Posterior vena cava (tissue), 2 donors: ENCODE measurements at regions not wholly inside any gene's neighbourhood (a gene's known extent, or its start where the extent isn't known, plus 50 kb on each side); places are given as distances from the start of the nearest gene placed in this dataset.
"Not testable (repeated sequence)": the region's sequence is repeated elsewhere in the genome, so short reads cannot be mapped to it uniquely, and the experiment has no call there.

Experiments
- DNase-seq: peaks from one replicate; pipeline ENCODE4 v3.0.0-alpha.2; 2020; ENCODE audit warnings: low spot score
- intact Hi-C, 2 donors: fragments of 100-400 bp; cut with DNase I; formaldehyde crosslinking; loops; one replicate each; pipeline versions ENCODE4 v1.14.1 to v1.14.2; 2022 to 2023
- donor health status: DM: yes; HTN: yes; CAD: no.
- donor health status: DM: yes; HTN: yes; CAD: no.

DNA sequence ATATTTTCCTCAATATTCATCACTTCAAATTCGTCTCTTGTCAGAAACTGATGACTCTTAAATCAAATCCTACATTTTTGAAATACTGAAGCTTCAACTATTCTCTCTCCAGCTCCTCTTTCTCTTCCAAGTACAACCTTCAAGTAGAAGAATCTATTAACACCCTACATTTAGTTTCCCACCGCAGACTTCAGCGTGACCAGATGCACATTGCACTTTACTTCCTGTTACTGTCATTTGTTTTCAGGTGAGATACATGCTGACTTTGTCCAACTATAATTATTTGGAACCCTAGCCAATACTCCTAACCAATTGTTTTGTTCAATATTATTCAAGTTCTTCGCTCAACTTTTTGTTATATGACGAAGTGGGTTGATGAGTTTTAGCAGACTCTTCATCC lies 116.0 kb downstream of the MRPL39 start:
- DNase-seq: no peak
- intact Hi-C loops: no loop called here

DNA sequence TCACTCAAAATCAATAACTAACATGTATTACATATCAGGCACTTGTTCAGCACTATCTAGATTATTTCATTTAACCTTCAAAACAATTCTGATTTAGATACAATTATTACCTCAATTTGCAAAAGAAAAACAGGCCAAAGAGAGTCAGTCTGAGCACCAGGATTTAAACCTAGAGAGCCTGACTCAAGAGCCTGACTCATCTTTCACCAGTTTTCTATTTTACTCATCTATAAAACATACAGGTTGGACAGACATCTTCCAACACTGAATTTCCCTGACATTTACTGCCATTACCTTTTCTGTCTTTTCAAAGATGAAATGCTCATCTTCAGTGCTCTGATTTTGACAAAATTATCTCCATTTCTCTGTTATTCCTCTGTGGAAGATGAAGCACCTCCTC lies 116.5 kb downstream of the MRPL39 start:
- intact Hi-C loops: no loop called here
- no peak for DNase-seq

DNA sequence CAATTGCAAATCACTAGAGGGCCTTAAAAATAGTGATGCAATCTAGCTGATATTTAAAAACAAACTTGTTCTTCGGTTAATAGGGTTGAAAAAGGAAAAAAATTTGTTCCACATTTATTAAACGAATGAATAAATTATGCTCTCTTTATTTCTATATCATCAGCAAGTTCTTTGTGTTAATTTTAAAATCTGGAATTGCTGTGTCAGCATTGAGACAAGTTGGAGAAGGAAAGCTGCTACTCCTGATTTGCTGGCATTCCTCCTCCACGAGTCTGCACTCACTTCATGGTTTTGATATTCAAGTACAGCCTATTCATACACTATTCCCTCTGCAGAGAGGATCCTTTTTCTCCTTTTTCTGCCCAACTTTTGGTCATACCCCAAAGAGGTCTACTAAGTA lies 117.6 kb downstream of the MRPL39 start:
- no peak for DNase-seq

DNA sequence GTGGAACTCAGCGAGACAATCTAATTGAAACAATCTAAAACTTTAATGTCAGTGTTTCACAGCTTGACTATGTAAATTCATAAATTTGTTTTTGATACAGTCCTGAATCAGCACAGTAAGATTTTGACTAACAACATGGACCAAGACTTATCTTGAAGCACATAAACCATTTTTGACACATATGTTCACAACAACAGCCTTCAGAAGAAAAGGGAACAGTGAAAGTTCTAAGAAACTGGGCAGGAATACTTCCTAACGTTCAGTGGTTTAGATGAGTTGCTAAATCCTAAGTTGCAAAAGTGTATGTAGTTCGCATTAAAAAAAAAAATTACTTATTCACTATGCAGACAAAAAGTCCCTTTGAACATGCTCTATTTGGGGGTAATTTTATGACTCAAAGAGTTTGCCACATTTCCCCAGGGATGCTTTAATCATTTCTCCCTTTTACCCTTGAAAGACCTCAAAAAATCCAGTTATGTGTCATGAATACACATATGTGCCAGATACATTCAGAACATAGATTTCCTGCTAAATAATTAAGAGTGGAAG lies 120.2 kb downstream of the MRPL39 start:
- no peak for DNase-seq
- intact Hi-C loops: no loop called here

More for the DNA sequence above, 117.6 kb downstream of the MRPL39 start:
- intact Hi-C loops: no loop called here

DNA sequence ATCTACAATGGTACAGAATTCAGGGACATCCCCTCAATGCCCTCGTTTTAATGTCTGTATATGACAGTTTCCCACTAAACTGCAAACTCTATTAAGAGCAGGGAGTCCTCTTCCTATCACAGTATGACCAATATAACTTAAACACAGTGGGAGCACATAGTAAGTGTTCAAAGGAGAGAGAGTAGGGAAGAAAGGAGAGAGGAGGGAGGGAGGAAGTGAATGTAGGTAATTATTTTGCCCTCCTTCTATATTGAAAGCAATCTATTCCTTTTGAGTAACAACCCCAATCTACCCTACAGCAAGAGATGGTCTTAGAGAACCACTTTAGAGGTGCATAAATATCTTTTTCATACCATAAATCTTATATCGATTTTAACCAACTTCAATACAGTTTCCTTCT lies 121.4 kb downstream of the MRPL39 start:
- intact Hi-C loops: no loop called here
- DNase-seq: no peak

DNA sequence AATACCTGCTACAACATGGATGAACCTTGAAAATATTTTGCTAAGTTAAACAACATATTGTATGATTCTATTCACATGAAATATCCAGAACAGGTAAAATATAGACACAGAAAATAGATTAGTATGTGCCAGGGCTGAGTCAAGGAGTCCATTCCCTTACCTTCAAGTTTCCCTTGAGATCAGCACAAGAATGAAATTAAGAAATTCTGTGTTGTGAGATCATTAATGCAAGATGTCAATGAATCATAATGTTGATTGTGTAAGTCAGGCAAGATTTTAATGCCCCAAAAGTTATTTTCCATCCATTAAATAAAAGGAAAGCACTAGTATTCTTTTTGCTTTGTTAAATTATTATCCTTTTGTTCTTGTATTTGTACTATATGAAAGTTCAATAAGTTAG lies 139.4 kb downstream of the MRPL39 start:
- no peak for DNase-seq
- intact Hi-C loops: no loop called here

DNA sequence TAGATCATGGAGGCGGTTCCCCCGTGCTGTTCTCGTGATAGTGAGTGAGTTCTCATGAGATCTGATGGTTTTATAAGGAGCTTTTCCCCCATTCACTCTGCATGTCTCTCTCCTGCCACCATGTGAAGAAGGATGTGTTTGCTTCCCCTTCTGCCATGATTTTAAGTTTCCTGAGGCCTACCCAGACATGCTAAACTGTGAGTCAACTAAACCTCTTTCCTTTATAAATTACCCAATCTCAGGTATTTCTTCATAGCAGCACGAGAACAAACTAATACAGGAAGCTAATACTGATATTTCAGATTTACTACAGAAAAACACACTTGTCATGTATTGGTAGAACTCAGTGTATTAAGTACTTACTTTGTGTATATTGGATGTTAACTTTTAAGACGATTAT lies 140.2 kb downstream of the MRPL39 start:
- intact Hi-C loops, DNase-seq: not testable (repeated sequence)

DNA sequence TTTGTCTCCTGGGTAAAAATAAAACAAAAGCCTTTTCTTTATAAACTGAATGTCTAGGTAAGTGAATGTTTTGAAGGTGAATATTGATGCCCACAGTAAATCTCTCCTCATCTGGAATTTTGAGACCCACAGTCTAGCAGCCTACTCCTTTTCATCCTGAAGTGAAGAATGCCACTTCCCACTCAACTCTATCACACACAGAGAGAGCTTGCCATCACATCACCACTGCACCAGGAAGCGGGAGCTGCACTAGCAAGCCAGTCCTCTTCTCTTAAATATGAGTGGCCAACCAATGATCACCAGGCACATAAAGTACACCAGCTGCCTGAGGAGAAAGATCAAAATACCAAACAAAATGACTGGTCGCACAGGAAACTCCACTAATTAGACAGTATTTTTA lies 140.8 kb downstream of the MRPL39 start:
- intact Hi-C loops: no loop called here
- no peak for DNase-seq

DNA sequence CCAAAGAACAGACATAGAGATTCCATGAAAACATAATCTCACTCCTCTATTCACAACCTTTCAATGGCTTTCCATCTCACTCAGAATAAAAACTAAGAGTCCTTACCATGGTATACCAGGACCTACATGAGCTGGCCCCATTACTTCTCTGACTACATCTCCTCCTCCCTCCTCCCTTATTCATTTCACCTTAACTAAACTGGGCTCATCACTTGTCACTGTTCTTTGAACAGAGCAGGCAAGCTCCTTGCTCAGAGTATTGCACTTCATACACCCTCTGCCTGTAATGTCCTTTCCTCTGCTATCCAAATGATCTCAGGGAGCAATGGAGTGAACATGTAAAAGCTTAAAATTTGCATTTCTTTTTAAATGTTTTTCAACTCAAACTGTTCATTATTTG lies 142.0 kb downstream of the MRPL39 start:
- DNase-seq: no peak
- intact Hi-C loops: no loop called here

DNA sequence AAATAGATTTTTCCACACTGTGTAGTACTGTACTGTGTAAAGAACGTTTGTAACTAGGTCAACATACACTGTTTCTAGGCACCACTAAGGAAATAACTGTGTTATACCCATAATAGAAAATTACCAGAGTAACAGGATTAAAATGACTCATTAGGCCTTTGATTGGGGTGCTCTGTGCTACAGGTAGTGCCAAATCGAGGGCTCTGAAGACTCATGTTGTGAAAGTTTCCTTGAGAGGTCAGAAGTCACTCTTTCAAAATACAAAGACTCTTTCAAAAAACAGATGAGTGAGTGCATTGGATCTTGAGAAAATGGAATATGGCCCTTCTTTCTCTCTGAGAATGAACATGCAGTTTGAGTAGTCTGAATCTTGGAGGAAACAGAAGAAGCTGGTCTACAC lies 143.0 kb downstream of the MRPL39 start:
- DNase-seq: no peak
- intact Hi-C loops: no loop called here

DNA sequence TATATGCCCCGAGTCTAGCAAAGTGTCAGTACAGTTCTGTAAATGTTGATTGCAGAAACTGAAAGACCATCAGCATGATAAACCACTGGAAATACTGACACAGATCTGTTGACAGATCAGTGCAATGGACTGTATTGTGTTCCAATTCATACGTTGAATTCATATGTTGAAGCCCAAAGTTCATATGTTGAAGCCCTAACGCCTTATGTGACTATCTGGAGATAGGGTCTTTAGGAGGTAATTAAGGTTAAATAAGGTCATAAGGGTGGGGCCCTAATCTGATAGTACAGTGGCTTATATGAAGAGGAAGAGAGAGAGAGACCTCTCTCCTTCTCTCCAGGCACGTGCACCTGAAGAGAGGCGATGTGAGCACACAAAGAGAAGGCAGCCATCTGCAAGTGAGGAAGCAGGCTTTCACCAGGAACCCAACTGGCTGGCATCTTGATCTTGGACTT lies 144.7 kb downstream of the MRPL39 start:
- intact Hi-C loops: no loop called here
- no peak for DNase-seq

DNA sequence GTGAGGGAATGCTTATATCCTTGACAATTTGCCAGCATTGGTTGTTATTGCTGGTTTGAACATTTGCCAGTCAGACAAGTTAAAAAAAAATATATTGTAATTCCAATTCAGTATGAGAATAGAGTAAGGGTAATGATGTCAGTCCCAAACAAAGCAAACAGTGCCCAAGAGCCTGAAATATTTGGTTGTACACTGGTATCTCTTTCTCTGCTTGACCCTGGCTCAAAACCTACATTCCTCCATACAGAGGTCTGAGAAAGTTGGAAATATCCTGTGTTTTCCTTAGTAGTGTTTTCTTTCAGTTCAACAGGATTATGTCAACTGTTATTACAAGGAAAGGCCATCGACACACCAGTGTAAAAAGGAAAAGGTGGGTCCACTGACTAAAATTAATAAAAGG lies 145.6 kb downstream of the MRPL39 start:
- intact Hi-C loops: no loop called here

DNA sequence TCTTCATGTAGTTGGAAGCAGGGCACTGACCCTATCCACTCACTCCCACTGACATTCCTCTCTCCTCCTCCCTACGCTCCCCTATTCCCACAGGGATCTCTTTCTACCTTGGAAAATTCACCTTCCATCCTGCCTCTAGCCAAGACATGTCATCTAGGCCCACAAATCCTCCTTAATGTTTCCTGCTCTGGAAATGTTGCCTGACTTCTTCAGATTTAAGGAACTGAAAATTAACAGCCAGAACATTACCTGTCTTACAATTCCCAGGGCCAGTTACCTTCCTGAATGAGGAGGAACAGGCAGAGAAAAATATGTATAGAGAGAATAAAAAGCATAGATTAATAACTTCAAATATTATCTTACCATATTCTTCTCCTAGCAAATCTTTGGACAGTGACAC lies 147.3 kb downstream of the MRPL39 start:
- DNase-seq: no peak
- intact Hi-C loops: no loop called here

More for the DNA sequence above, 145.6 kb downstream of the MRPL39 start:
- no peak for DNase-seq

DNA sequence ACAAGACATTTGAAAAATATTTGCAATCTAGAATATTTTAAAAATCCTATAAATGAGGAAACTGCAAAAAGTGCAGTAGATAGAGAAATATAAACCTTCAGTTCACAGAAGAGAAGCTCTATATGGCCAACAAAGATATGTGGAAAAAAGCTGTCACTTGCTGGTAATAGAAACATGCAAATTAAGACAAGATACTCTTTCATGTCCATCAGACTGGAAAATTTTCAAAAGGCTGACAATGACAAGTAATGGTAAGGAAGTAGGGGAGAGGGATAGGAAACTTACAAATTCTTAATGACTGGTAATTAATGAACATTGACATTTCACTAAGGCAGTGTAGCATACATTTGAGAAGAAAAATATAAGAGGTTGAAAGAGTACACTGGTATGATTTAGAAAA lies 147.9 kb downstream of the MRPL39 start:
- intact Hi-C loops: no loop called here

DNA sequence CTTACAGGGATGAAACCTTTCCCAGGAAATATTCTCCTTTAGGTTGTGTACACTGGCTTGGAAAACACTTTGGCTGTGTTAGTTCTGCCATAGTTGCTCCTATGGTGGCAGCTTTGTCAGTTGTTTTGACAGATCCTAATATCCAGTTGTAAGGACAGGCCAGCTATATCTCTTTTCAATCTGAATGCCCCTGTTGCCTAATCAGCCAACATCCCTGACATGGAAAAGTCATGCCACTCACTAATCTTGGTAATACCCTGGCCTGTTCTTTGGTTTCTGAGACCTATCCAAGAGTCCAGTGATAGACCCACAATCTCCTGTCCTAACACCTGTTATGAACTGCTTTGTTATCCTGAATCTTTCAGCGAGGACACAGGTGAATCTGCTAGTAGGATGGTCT lies 148.8 kb downstream of the MRPL39 start:
- no peak for DNase-seq
- intact Hi-C loops: no loop called here

More for the DNA sequence above, 147.9 kb downstream of the MRPL39 start:
- DNase-seq: no peak

DNA sequence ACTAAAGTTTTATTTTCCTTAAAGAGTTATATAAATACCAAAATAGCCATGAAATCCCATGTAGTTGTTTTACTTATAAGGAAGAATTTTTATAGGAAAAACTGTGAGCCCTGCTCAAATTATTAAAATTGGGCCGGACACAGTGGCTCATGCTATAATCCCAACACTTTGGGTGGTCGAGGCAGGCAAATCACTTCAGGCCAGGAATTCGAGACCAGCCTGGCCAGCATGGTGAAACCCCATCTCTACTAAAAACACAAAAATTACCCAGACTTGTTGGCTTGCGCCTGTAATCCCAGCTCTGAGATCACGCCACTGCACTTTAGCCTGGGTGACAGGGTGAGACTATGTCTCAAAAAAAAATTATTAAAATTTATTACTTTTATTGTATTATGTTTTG lies 149.3 kb downstream of the MRPL39 start:
- DNase-seq: no peak
- intact Hi-C loops: no loop called here

DNA sequence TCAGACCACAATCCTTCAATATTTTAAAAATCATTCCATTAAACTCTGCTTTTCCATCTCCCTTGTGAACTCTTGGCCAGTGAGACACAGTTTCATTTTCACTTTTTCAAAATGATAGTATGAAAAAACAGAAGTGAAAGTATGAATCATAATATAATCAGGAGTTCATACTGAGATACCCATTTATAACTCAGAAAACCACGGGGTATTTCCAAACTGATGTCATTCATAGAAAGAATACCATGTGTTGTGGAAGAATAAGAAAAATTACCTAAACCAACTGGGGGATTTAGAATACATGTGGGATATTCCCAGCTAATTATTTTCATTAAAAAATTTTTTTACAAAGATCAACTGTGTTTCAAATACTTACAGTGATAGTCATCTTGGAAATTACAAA lies 149.9 kb downstream of the MRPL39 start:
- intact Hi-C loops: no loop called here
- DNase-seq: no peak

DNA sequence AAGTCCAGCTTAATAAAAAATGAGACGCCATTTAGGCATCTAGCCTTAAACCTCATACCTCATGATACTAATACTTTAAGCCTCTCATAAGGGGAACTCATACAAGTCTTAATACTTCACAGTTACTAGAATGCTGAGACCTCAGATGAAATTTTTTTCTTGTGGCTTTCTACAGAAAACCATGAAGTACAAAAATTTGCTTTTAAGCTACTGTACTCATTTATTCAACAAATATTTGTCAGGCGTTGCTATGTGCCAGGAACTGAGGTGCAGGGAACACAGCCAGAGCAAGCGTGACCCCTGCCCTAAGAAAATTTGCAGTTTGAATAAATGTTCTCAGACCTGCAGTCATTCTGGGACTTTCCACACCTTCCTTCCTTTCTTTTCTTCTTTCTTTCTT lies 150.6 kb downstream of the MRPL39 start:
- intact Hi-C loops: no loop called here

DNA sequence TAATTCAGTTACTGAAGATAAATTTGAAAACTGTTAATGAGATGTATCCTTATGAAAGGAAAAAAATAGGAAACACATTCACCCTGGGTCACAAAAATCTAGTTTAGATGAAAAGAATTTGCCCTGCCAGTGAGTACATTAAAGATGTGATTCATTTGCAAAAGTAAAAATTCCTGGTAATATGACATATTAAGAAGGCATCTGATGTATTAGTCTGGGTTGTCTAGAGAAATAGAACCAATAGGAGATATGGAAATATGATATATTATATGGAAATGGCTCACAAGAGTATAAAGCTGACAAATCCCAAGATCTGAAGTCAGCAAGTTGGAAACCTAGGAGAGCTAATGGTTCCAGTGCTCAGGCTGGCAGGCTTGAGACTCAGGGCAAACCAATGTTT lies 153.8 kb downstream of the MRPL39 start:
- intact Hi-C loops: no loop called here
- DNase-seq: no peak

More for the DNA sequence above, 150.6 kb downstream of the MRPL39 start:
- DNase-seq: no peak

DNA sequence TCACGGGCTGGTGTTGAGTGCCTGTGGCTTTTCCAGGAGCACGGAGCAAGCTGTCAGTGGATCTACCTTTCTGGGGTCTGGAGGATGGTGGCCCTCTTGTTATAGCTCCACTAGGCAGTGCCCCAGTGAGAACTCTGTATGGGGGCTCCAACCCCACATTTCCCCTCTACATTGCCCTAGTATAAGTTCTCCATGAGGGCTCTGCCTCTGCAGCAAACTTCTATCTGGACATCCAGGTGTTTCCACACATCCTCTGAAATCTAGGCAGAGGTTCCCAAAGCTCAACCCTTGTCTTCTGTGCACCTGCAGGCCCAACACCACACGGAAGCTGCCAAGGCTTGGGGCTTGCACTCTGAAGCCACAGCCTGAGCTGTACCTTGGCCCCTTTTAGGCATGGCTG lies 157.3 kb downstream of the MRPL39 start:
- DNase-seq: no peak
- intact Hi-C loops: no loop called here

DNA sequence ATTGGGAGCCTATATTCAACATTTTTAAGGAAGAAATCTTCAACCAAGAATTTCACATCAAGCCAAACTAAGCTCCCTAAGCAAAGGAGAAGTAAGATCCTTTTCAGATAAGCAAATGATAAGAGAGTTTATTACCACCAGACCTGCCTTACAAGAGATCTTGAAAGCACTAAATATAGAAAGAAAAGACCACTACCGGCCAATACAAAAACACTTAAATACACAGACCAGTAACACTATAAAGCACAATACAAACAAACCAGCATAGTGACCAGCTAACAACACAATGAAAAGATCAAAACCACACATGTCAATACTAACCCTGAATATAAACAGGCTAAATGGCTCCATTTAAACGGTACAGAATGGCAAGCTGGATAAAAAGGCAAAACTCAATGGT lies 165.4 kb downstream of the MRPL39 start:
- intact Hi-C loops: no loop called here
- DNase-seq: no peak

DNA sequence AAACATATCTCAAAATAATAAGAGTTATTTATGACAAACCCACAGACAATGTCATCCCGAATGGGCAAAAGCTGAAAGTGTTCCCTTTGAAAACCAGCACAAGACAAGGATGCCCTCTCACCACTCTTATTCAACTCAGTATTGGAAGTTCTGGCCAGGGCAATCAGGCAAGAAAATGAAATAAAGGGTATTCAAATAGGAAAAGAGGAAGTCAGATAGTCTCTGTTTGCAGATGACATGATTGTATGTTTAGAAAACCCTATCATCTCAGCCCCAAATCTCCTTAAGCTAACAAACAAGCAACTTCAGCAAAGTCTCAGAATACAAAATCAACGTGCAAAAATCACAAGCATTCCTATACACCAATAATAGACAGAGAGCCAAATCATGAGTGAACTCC lies 169.8 kb downstream of the MRPL39 start:
- DNase-seq: not testable (repeated sequence)

More for the DNA sequence above, 169.8 kb downstream of the MRPL39 start:
- intact Hi-C loops: not testable (repeated sequence)
